ENCODE measurements at regions not wholly inside any gene's neighbourhood (a gene's known extent, or its start where the extent isn't known, plus 50 kb on each side); places are given as distances from the start of the nearest gene placed in this dataset.

GRCh38 chr10:107767185-107767584, 602.7 kb upstream of the SORCS1 start:
- Histone ChIP-seq H3F3A (ENCODE audit: low read length, unreplicated experiment) (no peaks in the 10 kb centered on the region), H4K20me1 (ENCODE audit: low read length) (no peaks in the 10 kb centered on the region), H2AFZ (ENCODE audit: low read length) (no peak overlapping the region), H3K4me2 (ENCODE audit: low read length) (no peak overlapping the region), H3K9me3 (ENCODE audit: low read length) (no peaks in the 10 kb centered on the region), H3K9me2 (replicated peaks; ENCODE audit: low read length) (no peaks in the 10 kb centered on the region), H3K4me1 (ENCODE audit: insufficient read depth, low read length) (no peaks in the 10 kb centered on the region), H3K79me2 (ENCODE audit: low read length) (no peaks in the 10 kb centered on the region), H3K27me3 (ENCODE audit: low read length) (no peaks in the 10 kb centered on the region), H3K4me3 (ENCODE audit: low read length) (no peak overlapping the region), H3K36me3 (ENCODE audit: low read depth, low read length) (no peaks in the 10 kb centered on the region), H3K27ac (ENCODE audit: low read length) (no peak overlapping the region), H3K9ac (ENCODE audit: low read length) (no peak overlapping the region)
- CTCF ChIA-PET: no interaction called here
- intact Hi-C loops (cut with micrococcal nuclease): no loop called here
- TF ChIP-seq EZH2 (IDR thresholded peaks at IDR 0.05; ENCODE audit: low read length, unreplicated experiment) (no peak), CTCF (conservative IDR thresholded peaks at IDR 0.05; ENCODE audit: low read depth, low read length) (no peak), EZH2phosphoT487 (IDR thresholded peaks at IDR 0.05; ENCODE audit: borderline replicate concordance, low read length) (no peak)
- no peak for DNase-seq
- no peak for ATAC-seq
- BruUV-seq (replicated peaks): no TSS peak
- POLR2A ChIA-PET (ENCODE audit: unreplicated experiment): no interaction called here

GRCh38 chr10:107754814-107755213, 590.3 kb upstream of the SORCS1 start:
- ChIA-PET CTCF (no interaction called here), POLR2A (ENCODE audit: unreplicated experiment) (no interaction called here)
- ATAC-seq (no peak), DNase-seq (no peak)
- Histone ChIP-seq H3F3A (ENCODE audit: low read length, unreplicated experiment) (no peaks in the 10 kb centered on the region), H3K79me2 (ENCODE audit: low read length) (no peaks in the 10 kb centered on the region), H3K9me3 (ENCODE audit: low read length) (no peaks in the 10 kb centered on the region), H3K4me3 (ENCODE audit: low read length) (no peak overlapping the region), H3K4me2 (ENCODE audit: low read length) (no peak overlapping the region), H4K20me1 (ENCODE audit: low read length) (no peaks in the 10 kb centered on the region), H2AFZ (ENCODE audit: low read length) (no peak overlapping the region), H3K9me2 (replicated peaks; ENCODE audit: low read length) (no peaks in the 10 kb centered on the region), H3K9ac (ENCODE audit: low read length) (no peak overlapping the region), H3K27ac (ENCODE audit: low read length) (no peak overlapping the region), H3K4me1 (ENCODE audit: insufficient read depth, low read length) (peaks cover 1% of the 10 kb centered on the region), H3K27me3 (ENCODE audit: low read length) (no peaks in the 10 kb centered on the region), H3K36me3 (ENCODE audit: low read depth, low read length) (no peaks in the 10 kb centered on the region)
- intact Hi-C loops (cut with micrococcal nuclease): no loop called here
- no TSS peak for BruUV-seq (replicated peaks)
- no peak for TF ChIP-seq CTCF (conservative IDR thresholded peaks at IDR 0.05; ENCODE audit: low read depth, low read length)
- TF ChIP-seq EZH2phosphoT487 (IDR thresholded peaks at IDR 0.05; ENCODE audit: borderline replicate concordance, low read length): no peak
- no peak for TF ChIP-seq EZH2 (IDR thresholded peaks at IDR 0.05; ENCODE audit: low read length, unreplicated experiment)

- Histone ChIP-seq H3K4me3 (ENCODE audit: low read length) (no peak overlapping the region; the same call in 1 of the 2 replicates), H3K4me2 (ENCODE audit: low read length) (peak overlapping the region; percentile 26), H3K9ac (ENCODE audit: low read length) (no peak overlapping the region), H3K79me2 (ENCODE audit: low read length) (no peaks in the 10 kb centered on the region), H3K9me3 (ENCODE audit: low read length) (no peaks in the 10 kb centered on the region), H3K9me2 (replicated peaks; ENCODE audit: low read length) (no peaks in the 10 kb centered on the region), H3F3A (ENCODE audit: low read length, unreplicated experiment) (no peaks in the 10 kb centered on the region), H3K27me3 (ENCODE audit: low read length) (no peaks in the 10 kb centered on the region), H3K4me1 (ENCODE audit: insufficient read depth, low read length) (peaks cover 25% of the 10 kb centered on the region), H3K27ac (ENCODE audit: low read length) (peak overlapping the region; percentile 89), H2AFZ (ENCODE audit: low read length) (no peak overlapping the region), H4K20me1 (ENCODE audit: low read length) (no peaks in the 10 kb centered on the region), H3K36me3 (ENCODE audit: low read depth, low read length) (no peaks in the 10 kb centered on the region)
- intact Hi-C loops (cut with micrococcal nuclease): loop anchor here (5.0 kb wide), 1 partner anchor 137 kb away; no protein-coding TSS in a partner anchor
- BruUV-seq (replicated peaks): no TSS peak
- ATAC-seq (peak; percentile 52), DNase-seq (peak; percentile 67)
- POLR2A ChIA-PET (ENCODE audit: unreplicated experiment): interaction anchor here (0.6 kb wide), 1 partner anchor 26 kb away, joined by 3 read pairs; no protein-coding TSS in a partner anchor
- TF ChIP-seq EZH2phosphoT487 (IDR thresholded peaks at IDR 0.05; ENCODE audit: borderline replicate concordance, low read length) (no peak), CTCF (conservative IDR thresholded peaks at IDR 0.05; ENCODE audit: low read depth, low read length) (no peak)
- CTCF ChIA-PET: no interaction called here
These were observed 584.7 kb upstream of the SORCS1 start for GRCh38 chr10:107749235-107749634.
